ENCODE measurements at regions not wholly inside any gene's neighbourhood (a gene's known extent, or its start where the extent isn't known, plus 50 kb on each side); places are given as distances from the start of the nearest gene placed in this dataset.
"Not testable (repeated sequence)": the region's sequence is repeated elsewhere in the genome, so short reads cannot be mapped to it uniquely, and the experiment has no call there.

- no peak for DNase-seq (ENCODE audit: low read depth)
Observed at GRCh38 chr20:59462249-59462648, 142.1 kb upstream of the PHACTR3 start.

- no peak for DNase-seq (ENCODE audit: low read depth)
Observed at GRCh38 chr20:59463541-59463940, 140.8 kb upstream of the PHACTR3 start.

- no peak for DNase-seq (ENCODE audit: low read depth)
Observed at GRCh38 chr20:59466107-59466815, 138.1 kb upstream of the PHACTR3 start.

- no peak for DNase-seq (ENCODE audit: low read depth)
Observed at GRCh38 chr20:59468831-59469230, 135.5 kb upstream of the PHACTR3 start.

- DNase-seq (ENCODE audit: low read depth): no peak
Observed at GRCh38 chr20:59469267-59470252, 134.8 kb upstream of the PHACTR3 start.

- no peak for DNase-seq (ENCODE audit: low read depth)
Observed at GRCh38 chr20:59470521-59470920, 133.8 kb upstream of the PHACTR3 start.

GRCh38 chr20:59471653-59472421 lies 132.5 kb upstream of the PHACTR3 start:
- no peak for DNase-seq (ENCODE audit: low read depth)

- no peak for DNase-seq (ENCODE audit: low read depth)
Observed at GRCh38 chr20:59473742-59474141, 130.6 kb upstream of the PHACTR3 start.

- no peak for DNase-seq (ENCODE audit: low read depth)
Observed at GRCh38 chr20:59481067-59481466, 123.3 kb upstream of the PHACTR3 start.

GRCh38 chr20:59481477-59482018 lies 122.8 kb upstream of the PHACTR3 start:
- no peak for DNase-seq (ENCODE audit: low read depth)

GRCh38 chr20:59482351-59483187 lies 121.8 kb upstream of the PHACTR3 start:
- no peak for DNase-seq (ENCODE audit: low read depth)

GRCh38 chr20:59483481-59483880 lies 120.9 kb upstream of the PHACTR3 start:
- no peak for DNase-seq (ENCODE audit: low read depth)

GRCh38 chr20:59484228-59484627 lies 120.1 kb upstream of the PHACTR3 start:
- no peak for DNase-seq (ENCODE audit: low read depth)

- DNase-seq (ENCODE audit: low read depth): no peak
Observed at GRCh38 chr20:59485576-59486454, 118.5 kb upstream of the PHACTR3 start.

- DNase-seq (ENCODE audit: low read depth): not testable (repeated sequence)
Observed at GRCh38 chr20:59488459-59488858, 115.9 kb upstream of the PHACTR3 start.

- not testable (repeated sequence) for DNase-seq (ENCODE audit: low read depth)
Observed at GRCh38 chr20:59490196-59491004, 113.9 kb upstream of the PHACTR3 start.

- no peak for DNase-seq (ENCODE audit: low read depth)
Observed at GRCh38 chr20:59491884-59492283, 112.5 kb upstream of the PHACTR3 start.

GRCh38 chr20:59493926-59494325 lies 110.4 kb upstream of the PHACTR3 start:
- DNase-seq (ENCODE audit: low read depth): no peak

- no peak for DNase-seq (ENCODE audit: low read depth)
Observed at GRCh38 chr20:59495166-59495565, 109.2 kb upstream of the PHACTR3 start.

Measured in activated T-helper 9 cell treated with anti-CD3 and anti-CD28 coated beads, Interleukin-2, amount 50 U/mL, for 16 hours (primary cell).